HEK293 (cell line): ENCODE measurements at regions not wholly inside any gene's neighbourhood (a gene's known extent, or its start where the extent isn't known, plus 50 kb on each side); places are given as distances from the start of the nearest gene placed in this dataset.

ENCODE experiments used
- CTCF ChIA-PET: fragments of 350-600 bp; formaldehyde crosslinking; extraction: SDS; loops from one replicate; lab custom pipeline; 2021; ENCODE audit warnings: antibody characterized with exemption; lab: Yijun Ruan, JAX
- POLR2A ChIA-PET: fragments of 300-600 bp; formaldehyde crosslinking; extraction: SDS; loops from one replicate; lab custom pipeline; 2020; ENCODE audit warnings: antibody characterized with exemption, inconsistent platforms; lab: Yijun Ruan, JAX
- H3K27ac ChIP-seq: fragments of 200-500 bp; sonication (Bioruptor generic); 2 replicates; pipeline ENCODE4 v1.5.1; 2014; ENCODE audit warnings: low read depth, low read length, control low read depth, inconsistent platforms; ENCODE audit errors: extremely low read depth
- H3K36me3 ChIP-seq, 2 experiments: fragments of 200-500 bp in 1 of 2; sonication (Bioruptor generic) in 1 of 2; 1 replicate in 1 of 2; 2 replicates in 1 of 2; pipeline ENCODE4 v1.5.1; 2014 to 2017; ENCODE audit warnings: inconsistent platforms in 2 of 2, low read length in 2 of 2; ENCODE audit not compliant: control insufficient read depth in 2 of 2, insufficient read depth in 1 of 2
- H3K4me1 ChIP-seq: fragments of 200-500 bp; sonication (Bioruptor generic); 2 replicates; pipeline ENCODE4 v1.5.1; 2014; ENCODE audit warnings: mild to moderate bottlenecking, low read length, inconsistent platforms; ENCODE audit not compliant: control insufficient read depth, insufficient read depth
- H3K4me3 ChIP-seq: 2 replicates; pipeline ENCODE4 v1.5.1; 2011; ENCODE audit warnings: low read depth, mild to moderate bottlenecking, control low read depth, low read length, moderate library complexity
- H3K9me3 ChIP-seq: fragments of 200-500 bp; sonication (Bioruptor generic); 2 replicates; pipeline ENCODE4 v1.5.1; 2014; ENCODE audit warnings: low read depth, low read length, inconsistent platforms; ENCODE audit not compliant: control insufficient read depth, insufficient read depth
- GFI1B ChIP-seq: fragments of 450-650 bp; formaldehyde crosslinking; IDR thresholded peaks from 2 replicates; pipeline ENCODE4 v1.5.1; 2016; ENCODE audit warnings: missing biosample characterization, missing genetic modification characterization
- GLIS1 ChIP-seq: fragments of 450-650 bp; formaldehyde crosslinking; IDR thresholded peaks from 2 replicates; pipeline ENCODE4 v1.5.1; 2016; ENCODE audit warnings: missing biosample characterization, missing genetic modification characterization
- HOXA7 ChIP-seq: sonication (generic); formaldehyde crosslinking; IDR thresholded peaks from 2 replicates; pipeline ENCODE4 v1.8.1; 2022; ENCODE audit warnings: missing genetic modification reagents, borderline replicate concordance
- KLF10 ChIP-seq: fragments of 450-650 bp; IDR thresholded peaks from 2 replicates; pipeline ENCODE4 v1.5.1; 2018; ENCODE audit warnings: missing biosample characterization, mild to moderate bottlenecking, missing genetic modification characterization
- KLF8 ChIP-seq: fragments of 450-650 bp; formaldehyde crosslinking; IDR thresholded peaks from 2 replicates; pipeline ENCODE4 v1.5.1; 2016; ENCODE audit warnings: missing biosample characterization, missing genetic modification characterization
- PATZ1 ChIP-seq: fragments of 450-650 bp; formaldehyde crosslinking; IDR thresholded peaks from 2 replicates; pipeline ENCODE4 v1.5.1; 2016; ENCODE audit warnings: missing biosample characterization, missing genetic modification characterization
- SP2 ChIP-seq: fragments of 450-650 bp; formaldehyde crosslinking; IDR thresholded peaks from 2 replicates; pipeline ENCODE4 v1.5.1; 2016; ENCODE audit warnings: missing biosample characterization, missing genetic modification characterization
- SP7 ChIP-seq: fragments of 450-650 bp; formaldehyde crosslinking; IDR thresholded peaks from 2 replicates; pipeline ENCODE4 v1.5.1; 2016; ENCODE audit warnings: missing biosample characterization, missing genetic modification characterization
- YY2 ChIP-seq: fragments of 450-650 bp; formaldehyde crosslinking; IDR thresholded peaks from 2 replicates; pipeline ENCODE4 v1.5.1; 2016; ENCODE audit warnings: missing biosample characterization, missing genetic modification characterization
- ZBTB11 ChIP-seq: fragments of 450-650 bp; formaldehyde crosslinking; conservative IDR thresholded peaks from 2 replicates; pipeline ENCODE4 v1.5.1; 2016; ENCODE audit warnings: low read depth, missing biosample characterization, missing genetic modification characterization
- ZBTB6 ChIP-seq: fragments of 450-650 bp; formaldehyde crosslinking; IDR thresholded peaks from 2 replicates; pipeline ENCODE4 v1.5.1; 2017; ENCODE audit warnings: missing biosample characterization, missing genetic modification characterization
- ZBTB8A ChIP-seq: fragments of 450-650 bp; formaldehyde crosslinking; IDR thresholded peaks from 2 replicates; pipeline ENCODE4 v1.5.1; 2016; ENCODE audit warnings: missing biosample characterization, missing genetic modification characterization
- ZFP69B ChIP-seq: fragments of 450-650 bp; formaldehyde crosslinking; IDR thresholded peaks from 2 replicates; pipeline ENCODE4 v1.5.1; 2016; ENCODE audit warnings: missing biosample characterization, missing genetic modification characterization
- ZNF10 ChIP-seq: fragments of 450-650 bp; formaldehyde crosslinking; IDR thresholded peaks from 2 replicates; pipeline ENCODE4 v1.5.1; 2017; ENCODE audit warnings: missing biosample characterization, missing genetic modification characterization
- ZNF133 ChIP-seq: fragments of 450-650 bp; formaldehyde crosslinking; IDR thresholded peaks from 2 replicates; pipeline ENCODE4 v1.5.1; 2016; ENCODE audit warnings: missing biosample characterization, missing genetic modification characterization
- ZNF211 ChIP-seq: fragments of 450-650 bp; formaldehyde crosslinking; IDR thresholded peaks from 2 replicates; pipeline ENCODE4 v1.5.1; 2016; ENCODE audit warnings: low read depth, missing biosample characterization, missing genetic modification characterization
- ZNF221 ChIP-seq: fragments of 450-650 bp; formaldehyde crosslinking; IDR thresholded peaks from 2 replicates; pipeline ENCODE4 v1.5.1; 2017; ENCODE audit warnings: missing biosample characterization, missing genetic modification characterization, borderline replicate concordance
- ZNF248 ChIP-seq: fragments of 450-650 bp; formaldehyde crosslinking; IDR thresholded peaks from 2 replicates; pipeline ENCODE4 v1.5.1; 2017; ENCODE audit warnings: missing biosample characterization, missing genetic modification characterization
- ZNF26 ChIP-seq: fragments of 450-650 bp; formaldehyde crosslinking; IDR thresholded peaks from 2 replicates; pipeline ENCODE4 v1.5.1; 2016; ENCODE audit warnings: missing biosample characterization, missing genetic modification characterization
- ZNF266 ChIP-seq: fragments of 450-650 bp; formaldehyde crosslinking; IDR thresholded peaks from 2 replicates; pipeline ENCODE4 v1.5.1; 2016; ENCODE audit warnings: missing biosample characterization, missing genetic modification characterization, low read depth
- ZNF280D ChIP-seq: fragments of 450-650 bp; formaldehyde crosslinking; IDR thresholded peaks from 2 replicates; pipeline ENCODE4 v1.5.1; 2016; ENCODE audit warnings: missing biosample characterization, missing genetic modification characterization
- ZNF341 ChIP-seq: fragments of 450-650 bp; formaldehyde crosslinking; IDR thresholded peaks from 2 replicates; pipeline ENCODE4; 2016; ENCODE audit warnings: low read depth, missing biosample characterization, missing genetic modification characterization
- ZNF529 ChIP-seq: fragments of 450-650 bp; formaldehyde crosslinking; IDR thresholded peaks from 2 replicates; pipeline ENCODE4 v1.5.1; 2017; ENCODE audit warnings: missing genetic modification characterization, missing biosample characterization; ENCODE audit not compliant: insufficient replicate concordance
- ZNF585B ChIP-seq: fragments of 450-650 bp; formaldehyde crosslinking; IDR thresholded peaks from 2 replicates; pipeline ENCODE4 v1.5.1; 2016; ENCODE audit warnings: missing biosample characterization, missing genetic modification characterization
- ZNF664 ChIP-seq: fragments of 450-650 bp; formaldehyde crosslinking; IDR thresholded peaks from 2 replicates; pipeline ENCODE4 v1.5.1; 2016; ENCODE audit warnings: missing biosample characterization, missing genetic modification characterization
- ZNF707 ChIP-seq: fragments of 450-650 bp; formaldehyde crosslinking; IDR thresholded peaks from 2 replicates; pipeline ENCODE4 v1.5.1; 2016; ENCODE audit warnings: missing biosample characterization, missing genetic modification characterization
- ZNF785 ChIP-seq: fragments of 450-650 bp; formaldehyde crosslinking; IDR thresholded peaks from 2 replicates; pipeline ENCODE4 v1.5.1; 2016; ENCODE audit warnings: missing biosample characterization, missing genetic modification characterization

- H3K4me1 ChIP-seq: no peaks in the 10 kb centered on the region
- ChIA-PET CTCF (interaction anchor here (0.9 to 1.7 kb wide), 3 partner anchors 9 to 778 kb away, joined by 3 to 5 read pairs (median 5); no protein-coding TSS in a partner anchor), POLR2A (no interaction called here)
- H3K9me3 ChIP-seq: no peaks in the 10 kb centered on the region
- H3K36me3 ChIP-seq: no peaks in the 10 kb centered on the region
- H3K4me3 ChIP-seq: no peak overlapping the region
- TF ChIP-seq GLIS1 (tag by site-specific recombination) (no peak), HOXA7 (no peak), YY2 (no peak), SP7 (no peak), ZNF280D (tag by site-specific recombination) (no peak), ZNF529 (tag by site-specific recombination) (no peak), ZNF785 (tag by site-specific recombination) (no peak), ZNF10 (tag by site-specific recombination) (no peak), KLF10 (tag by site-specific recombination) (no peak), ZBTB6 (tag by site-specific recombination) (no peak), ZNF266 (tag by site-specific recombination) (no peak), ZFP69B (no peak)
- TF ChIP-seq, all 188 proteins: peak for 0
- H3K27ac ChIP-seq: no peak overlapping the region
These were observed 613.1 kb upstream of the PKN2 start for GRCh38 chr1:88070956-88071355.

GRCh38 chr1:88074661-88075060 is 609.4 kb upstream of the PKN2 start:
- Histone ChIP-seq H3K27ac (no peak overlapping the region), H3K36me3 (no peaks in the 10 kb centered on the region), H3K4me3 (no peak overlapping the region), H3K4me1 (no peaks in the 10 kb centered on the region), H3K9me3 (no peaks in the 10 kb centered on the region)
- CTCF ChIA-PET: no interaction called here
- POLR2A ChIA-PET: no interaction called here
- TF ChIP-seq ZNF26 (tag by site-specific recombination) (no peak), ZNF221 (tag by site-specific recombination) (no peak), KLF8 (no peak), ZNF341 (tag by site-specific recombination) (no peak), ZNF248 (no peak), ZNF211 (no peak), ZNF664 (tag by site-specific recombination) (no peak), ZNF133 (tag by site-specific recombination) (no peak), ZNF585B (tag by site-specific recombination) (no peak), ZNF707 (tag by site-specific recombination) (no peak), ZBTB8A (tag by site-specific recombination) (no peak), GFI1B (no peak), SP2 (tag by site-specific recombination) (no peak), ZBTB11 (tag by site-specific recombination) (no peak), PATZ1 (tag by site-specific recombination) (no peak)
